ENCODE measurements at regions not wholly inside any gene's neighbourhood (a gene's known extent, or its start where the extent isn't known, plus 50 kb on each side); places are given as distances from the start of the nearest gene placed in this dataset.
"Not testable (repeated sequence)": the region's sequence is repeated elsewhere in the genome, so short reads cannot be mapped to it uniquely, and the experiment has no call there.

- DNase-seq (ENCODE audit: low read depth), result no peak
- TF ChIP-seq CTCF (IDR thresholded peaks at IDR 0.05; ENCODE audit: insufficient read depth, low read depth, low read length, missing control alignments), result no peak
- no peak overlapping the region for H3K4me3 ChIP-seq (ENCODE audit: low read depth, low read length)
Measured at GRCh38 chr4:38482696-38483095, 181.3 kb upstream of the KLF3 start.

GRCh38 chr4:38483628-38484027 is 180.4 kb upstream of the KLF3 start:
- not testable (repeated sequence) for DNase-seq (ENCODE audit: low read depth); H3K4me3 ChIP-seq (ENCODE audit: low read depth, low read length)

- no peak overlapping the region for H3K4me3 ChIP-seq (ENCODE audit: low read depth, low read length)
- DNase-seq (ENCODE audit: low read depth), result no peak
- no peak for TF ChIP-seq CTCF (IDR thresholded peaks at IDR 0.05; ENCODE audit: insufficient read depth, low read depth, low read length, missing control alignments)
Measured at GRCh38 chr4:38489011-38489861, 174.8 kb upstream of the KLF3 start.

- no peak for TF ChIP-seq CTCF (IDR thresholded peaks at IDR 0.05; ENCODE audit: insufficient read depth, low read depth, low read length, missing control alignments)
- DNase-seq (ENCODE audit: low read depth), result no peak
- H3K4me3 ChIP-seq (ENCODE audit: low read depth, low read length), result no peak overlapping the region
Measured at GRCh38 chr4:38489924-38490639, 173.9 kb upstream of the KLF3 start.

GRCh38 chr4:38490753-38491446 is 173.1 kb upstream of the KLF3 start:
- DNase-seq (ENCODE audit: low read depth), result no peak
- no peak overlapping the region for H3K4me3 ChIP-seq (ENCODE audit: low read depth, low read length)
- no peak for TF ChIP-seq CTCF (IDR thresholded peaks at IDR 0.05; ENCODE audit: insufficient read depth, low read depth, low read length, missing control alignments)

GRCh38 chr4:38491854-38492478 is 172.0 kb upstream of the KLF3 start:
- no peak overlapping the region for H3K4me3 ChIP-seq (ENCODE audit: low read depth, low read length)
- no peak for DNase-seq (ENCODE audit: low read depth)
- no peak for TF ChIP-seq CTCF (IDR thresholded peaks at IDR 0.05; ENCODE audit: insufficient read depth, low read depth, low read length, missing control alignments)

GRCh38 chr4:38493066-38493465 is 170.9 kb upstream of the KLF3 start:
- no peak for DNase-seq (ENCODE audit: low read depth)
- H3K4me3 ChIP-seq (ENCODE audit: low read depth, low read length), result no peak overlapping the region
- TF ChIP-seq CTCF (IDR thresholded peaks at IDR 0.05; ENCODE audit: insufficient read depth, low read depth, low read length, missing control alignments), result no peak
